NCI-H524 (cell line): ENCODE measurements at regions not wholly inside any gene's neighbourhood (a gene's known extent, or its start where the extent isn't known, plus 50 kb on each side); places are given as distances from the start of the nearest gene placed in this dataset.

Source experiments
- DNase-seq, 2 experiments: peaks; one replicate each; lab custom pipeline; 2025; lab: John Stamatoyannopoulos, UW

- no peak for DNase-seq
Measured at GRCh38 chr3:148641722-148642121, 56.0 kb upstream of the AGTR1 start.

- no peak for DNase-seq
Measured at GRCh38 chr3:148642214-148642613, 55.5 kb upstream of the AGTR1 start.

GRCh38 chr3:148642616-148643015, 55.1 kb upstream of the AGTR1 start:
- no peak for DNase-seq

- DNase-seq, result no peak
Measured at GRCh38 chr3:148643389-148643840, 54.3 kb upstream of the AGTR1 start.

- DNase-seq, result no peak
Measured at GRCh38 chr3:148646126-148646665, 51.5 kb upstream of the AGTR1 start.
